ENCODE measurements at regions not wholly inside any gene's neighbourhood (a gene's known extent, or its start where the extent isn't known, plus 50 kb on each side); places are given as distances from the start of the nearest gene placed in this dataset.
A peak's percentile ranks its signal among the peaks of the same experiment; 100 is the strongest.

GRCh38 chr10:60660625-60661024, 117.7 kb upstream of the CDK1 start:
- H3K9ac ChIP-seq (ENCODE audit: control insufficient read depth, extremely low read depth, insufficient read depth, low read length) = no peak overlapping the region
- FAIRE-seq (no peak), DNase-seq (ENCODE audit: low read depth, low spot score) (no peak)
- TF ChIP-seq CTCF (optimal IDR thresholded peaks at IDR 0.05 in 1 of 3, IDR thresholded peaks at IDR 0.05 in 1 of 3, conservative IDR thresholded peaks at IDR 0.05 in 1 of 3; ENCODE audit: extremely low read depth in 1 of 3, insufficient read depth in 2 of 3, low read length in 3 of 3) (no peak), EZH2 (IDR thresholded peaks at IDR 0.05; ENCODE audit: low read length) (no peak)
- H3K9me3 ChIP-seq (ENCODE audit: control insufficient read depth, low read depth, low read length) = no peaks in the 10 kb centered on the region
- no peaks in the 10 kb centered on the region for H3K36me3 ChIP-seq (ENCODE audit: control insufficient read depth in 2 of 2, extremely low read depth in 1 of 2, insufficient read depth in 2 of 2, low read length in 2 of 2)
- H3K4me3 ChIP-seq (ENCODE audit: control insufficient read depth in 2 of 3, extremely low read depth in 1 of 3, insufficient read depth in 2 of 3, low read depth in 1 of 3, low read length in 3 of 3) = no peak overlapping the region
- no peaks in the 10 kb centered on the region for H3K27me3 ChIP-seq (ENCODE audit: control insufficient read depth, extremely low read depth, insufficient read depth, low read length)
- H4K20me1 ChIP-seq (ENCODE audit: control insufficient read depth, extremely low read depth, insufficient read depth, low read length) = no peaks in the 10 kb centered on the region
- peaks cover 11% of the 10 kb centered on the region for H3K4me1 ChIP-seq (ENCODE audit: control insufficient read depth, extremely low read depth, insufficient read depth, low read length)
- dilution Hi-C loops (cut with MboI; ENCODE audit: extremely low pct_ligation_motif_present, low sequenced_read_pairs) = no loop called here
- H3K79me2 ChIP-seq (ENCODE audit: control insufficient read depth, insufficient read depth, low read length) = no peaks in the 10 kb centered on the region
- H2AFZ ChIP-seq (ENCODE audit: control insufficient read depth, low read length) = no peak overlapping the region
- no peaks in the 10 kb centered on the region for H3K9me1 ChIP-seq (ENCODE audit: control insufficient read depth, extremely low read depth, insufficient read depth, low read length)
- H3K27ac ChIP-seq (ENCODE audit: control insufficient read depth, insufficient read depth, low read length) = no peak overlapping the region
- H3K4me2 ChIP-seq (ENCODE audit: control insufficient read depth, extremely low read depth, insufficient read depth, low read depth, low read length) = no peak overlapping the region

- Histone ChIP-seq H3K27me3 (ENCODE audit: control insufficient read depth, extremely low read depth, insufficient read depth, low read length) (no peaks in the 10 kb centered on the region), H3K9me1 (ENCODE audit: control insufficient read depth, extremely low read depth, insufficient read depth, low read length) (no peaks in the 10 kb centered on the region), H3K4me3 (ENCODE audit: control insufficient read depth in 2 of 3, extremely low read depth in 1 of 3, insufficient read depth in 2 of 3, low read depth in 1 of 3, low read length in 3 of 3) (no peak overlapping the region), H3K79me2 (ENCODE audit: control insufficient read depth, insufficient read depth, low read length) (no peaks in the 10 kb centered on the region), H3K9ac (ENCODE audit: control insufficient read depth, extremely low read depth, insufficient read depth, low read length) (no peak overlapping the region), H2AFZ (ENCODE audit: control insufficient read depth, low read length) (no peak overlapping the region), H4K20me1 (ENCODE audit: control insufficient read depth, extremely low read depth, insufficient read depth, low read length) (no peaks in the 10 kb centered on the region), H3K4me1 (ENCODE audit: control insufficient read depth, extremely low read depth, insufficient read depth, low read length) (peaks cover 5% of the 10 kb centered on the region), H3K4me2 (ENCODE audit: control insufficient read depth, extremely low read depth, insufficient read depth, low read depth, low read length) (peak overlapping the region; percentile 14), H3K36me3 (ENCODE audit: control insufficient read depth in 2 of 2, extremely low read depth in 1 of 2, insufficient read depth in 2 of 2, low read length in 2 of 2) (no peaks in the 10 kb centered on the region), H3K9me3 (ENCODE audit: control insufficient read depth, low read depth, low read length) (no peaks in the 10 kb centered on the region), H3K27ac (ENCODE audit: control insufficient read depth, insufficient read depth, low read length) (no peak overlapping the region)
- no peak for TF ChIP-seq CTCF (optimal IDR thresholded peaks at IDR 0.05 in 1 of 3, IDR thresholded peaks at IDR 0.05 in 1 of 3, conservative IDR thresholded peaks at IDR 0.05 in 1 of 3; ENCODE audit: extremely low read depth in 1 of 3, insufficient read depth in 2 of 3, low read length in 3 of 3)
- no peak for TF ChIP-seq EZH2 (IDR thresholded peaks at IDR 0.05; ENCODE audit: low read length)
- peak; percentile 51 for FAIRE-seq
- dilution Hi-C loops (cut with MboI; ENCODE audit: extremely low pct_ligation_motif_present, low sequenced_read_pairs) = no loop called here
- DNase-seq (ENCODE audit: low read depth, low spot score) = peak; percentile 54
Observed at GRCh38 chr10:60654813-60655464, 123.3 kb upstream of the CDK1 start.
